BLaER1 treated with 17β-estradiol and CSF1 and Interleukin-3, amounts not matched to agents 10 nM and 100 nM (cell line): ENCODE measurements at regions not wholly inside any gene's neighbourhood (a gene's known extent, or its start where the extent isn't known, plus 50 kb on each side); places are given as distances from the start of the nearest gene placed in this dataset.
"Not testable (repeated sequence)": the region's sequence is repeated elsewhere in the genome, so short reads cannot be mapped to it uniquely, and the experiment has no call there.

Source experiments
- H3K27ac ChIP-seq, 11 experiments: shearing (Covaris generic); formaldehyde crosslinking; 2 replicates each; pipeline ENCODE4 v1.8.1; 2022
- H3K27me3 ChIP-seq, 11 experiments: shearing (Covaris generic); formaldehyde crosslinking; 2 replicates each; pipeline ENCODE4 v1.8.1; 2022
- H3K36me3 ChIP-seq, 11 experiments: shearing (Covaris generic); formaldehyde crosslinking; 2 replicates each; pipeline ENCODE4 v1.8.1; 2022
- H3K4me1 ChIP-seq, 10 experiments: shearing (Covaris generic); formaldehyde crosslinking; 2 replicates each; pipeline ENCODE4 v1.8.1; 2022
- H3K4me2 ChIP-seq, 11 experiments: shearing (Covaris generic); formaldehyde crosslinking; 2 replicates each; pipeline ENCODE4 v1.8.1; 2022
- H3K4me3 ChIP-seq, 10 experiments: shearing (Covaris generic); formaldehyde crosslinking; 2 replicates each; pipeline ENCODE4 v1.8.1; 2022
- H3K9ac ChIP-seq, 11 experiments: shearing (Covaris generic); formaldehyde crosslinking; 2 replicates each; pipeline ENCODE4 v1.8.1; 2022
- H3K9me3 ChIP-seq, 11 experiments: shearing (Covaris generic); formaldehyde crosslinking; replicated peaks in 1 of 11; 2 replicates each; pipeline ENCODE4 v1.8.1; 2022
- H4K20me1 ChIP-seq, 11 experiments: shearing (Covaris generic); formaldehyde crosslinking; 2 replicates each; pipeline ENCODE4 v1.8.1; 2022
- Cebpa-rat ChIP-seq, 11 experiments: shearing (Covaris generic); IDR thresholded peaks; 2 replicates each; pipeline ENCODE4 v1.8.1; 2022

GRCh38 chr7:22043367-22043766, 97.7 kb upstream of the CDCA7L start:
- Histone ChIP-seq H3K27ac (no peak overlapping the region), H3K4me3 (no peak overlapping the region), H3K9me3 (peaks cover 0 to 10% (median 0%) of the 10 kb centered on the region in 11 experiments; a peak in 3 of 22 replicates), H4K20me1 (no peaks in the 10 kb centered on the region), H3K4me2 (no peak overlapping the region), H3K27me3 (no peaks in the 10 kb centered on the region), H3K4me1 (no peaks in the 10 kb centered on the region), H3K36me3 (no peaks in the 10 kb centered on the region), H3K9ac (no peak overlapping the region)
- no peak for TF ChIP-seq Cebpa-rat (IDR thresholded peaks at IDR 0.05)

GRCh38 chr7:22040923-22041595, 95.4 kb upstream of the CDCA7L start:
- no peak overlapping the region for H3K4me3 ChIP-seq
- peaks cover 0 to 10% (median 0%) of the 10 kb centered on the region in 11 experiments; a peak in 3 of 22 replicates for H3K9me3 ChIP-seq
- H3K4me1 ChIP-seq, result no peaks in the 10 kb centered on the region
- H3K27ac ChIP-seq, result no peak overlapping the region
- H3K9ac ChIP-seq, result no peak overlapping the region
- TF ChIP-seq Cebpa-rat (IDR thresholded peaks at IDR 0.05), result no peak
- no peaks in the 10 kb centered on the region for H4K20me1 ChIP-seq
- H3K36me3 ChIP-seq, result no peaks in the 10 kb centered on the region
- H3K27me3 ChIP-seq, result no peaks in the 10 kb centered on the region
- H3K4me2 ChIP-seq, result no peak overlapping the region

GRCh38 chr7:22039670-22040069, 94.0 kb upstream of the CDCA7L start:
- H3K36me3 ChIP-seq, result no peaks in the 10 kb centered on the region
- H4K20me1 ChIP-seq, result no peaks in the 10 kb centered on the region
- TF ChIP-seq Cebpa-rat (IDR thresholded peaks at IDR 0.05), result no peak
- no peak overlapping the region for H3K4me2 ChIP-seq
- no peak overlapping the region for H3K9ac ChIP-seq
- no peak overlapping the region for H3K27ac ChIP-seq
- no peaks in the 10 kb centered on the region for H3K4me1 ChIP-seq
- no peaks in the 10 kb centered on the region for H3K27me3 ChIP-seq
- no peak overlapping the region for H3K4me3 ChIP-seq
- H3K9me3 ChIP-seq, result peaks cover 0 to 9% (median 0%) of the 10 kb centered on the region in 11 experiments; a peak in 3 of 22 replicates

GRCh38 chr7:22032356-22032755, 86.7 kb upstream of the CDCA7L start:
- not testable (repeated sequence) for H3K27me3 ChIP-seq, H4K20me1 ChIP-seq, H3K4me1 ChIP-seq, H3K4me2 ChIP-seq, H3K9ac ChIP-seq, H3K4me3 ChIP-seq, H3K27ac ChIP-seq, H3K36me3 ChIP-seq
- peaks cover 16 to 25% (median 22%) of the 10 kb centered on the region in 11 experiments; a peak in 20 of 22 replicates for H3K9me3 ChIP-seq

GRCh38 chr7:22028656-22029055, 83.0 kb upstream of the CDCA7L start:
- H3K4me1 ChIP-seq, result not testable (repeated sequence)

GRCh38 chr7:22027475-22027874, 81.8 kb upstream of the CDCA7L start:
- H3K9ac ChIP-seq, result no peak overlapping the region
- no peak overlapping the region for H3K4me3 ChIP-seq
- H3K27me3 ChIP-seq, result no peaks in the 10 kb centered on the region
- H3K9me3 ChIP-seq, result peaks cover 13 to 19% (median 17%) of the 10 kb centered on the region in 11 experiments; a peak in 20 of 22 replicates
- no peak overlapping the region for H3K27ac ChIP-seq
- H3K4me1 ChIP-seq, result no peaks in the 10 kb centered on the region
- TF ChIP-seq Cebpa-rat (IDR thresholded peaks at IDR 0.05), result no peak
- no peak overlapping the region for H3K4me2 ChIP-seq
- H4K20me1 ChIP-seq, result no peaks in the 10 kb centered on the region
- no peaks in the 10 kb centered on the region for H3K36me3 ChIP-seq

More at GRCh38 chr7:22028656-22029055, 83.0 kb upstream of the CDCA7L start:
- not testable (repeated sequence) for H4K20me1 ChIP-seq, H3K9ac ChIP-seq, H3K4me2 ChIP-seq, H3K27ac ChIP-seq, H3K27me3 ChIP-seq, H3K4me3 ChIP-seq, H3K36me3 ChIP-seq
- peaks cover 16 to 25% (median 22%) of the 10 kb centered on the region in 11 experiments; a peak in 20 of 22 replicates for H3K9me3 ChIP-seq

- Histone ChIP-seq H3K27ac (no peak overlapping the region), H3K9ac (no peak overlapping the region), H3K36me3 (no peaks in the 10 kb centered on the region), H3K9me3 (peaks cover 9 to 13% (median 11%) of the 10 kb centered on the region in 11 experiments; a peak in 19 of 22 replicates), H3K4me3 (no peak overlapping the region), H4K20me1 (no peaks in the 10 kb centered on the region), H3K4me1 (no peaks in the 10 kb centered on the region), H3K27me3 (no peaks in the 10 kb centered on the region), H3K4me2 (no peak overlapping the region)
- TF ChIP-seq Cebpa-rat (IDR thresholded peaks at IDR 0.05), result no peak
Observed at GRCh38 chr7:22025983-22026382, 80.3 kb upstream of the CDCA7L start.

- H3K4me3 ChIP-seq, result no peak overlapping the region
- no peak for TF ChIP-seq Cebpa-rat (IDR thresholded peaks at IDR 0.05)
- H3K27me3 ChIP-seq, result no peaks in the 10 kb centered on the region
- H3K4me1 ChIP-seq, result no peaks in the 10 kb centered on the region
- H3K4me2 ChIP-seq, result no peak overlapping the region
- no peak overlapping the region for H3K9ac ChIP-seq
- H3K36me3 ChIP-seq, result no peaks in the 10 kb centered on the region
- H3K27ac ChIP-seq, result no peak overlapping the region
- H3K9me3 ChIP-seq, result peaks cover 9 to 13% (median 11%) of the 10 kb centered on the region in 11 experiments; a peak in 19 of 22 replicates
- no peaks in the 10 kb centered on the region for H4K20me1 ChIP-seq
Observed at GRCh38 chr7:22025075-22025474, 79.4 kb upstream of the CDCA7L start.

GRCh38 chr7:22019931-22020330, 74.2 kb upstream of the CDCA7L start:
- H3K9me3 ChIP-seq, result no peaks in the 10 kb centered on the region
- H3K9ac ChIP-seq, result no peak overlapping the region
- no peak for TF ChIP-seq Cebpa-rat (IDR thresholded peaks at IDR 0.05)
- no peak overlapping the region for H3K4me3 ChIP-seq
- no peaks in the 10 kb centered on the region for H4K20me1 ChIP-seq
- H3K4me1 ChIP-seq, result peaks cover 17 to 26% (median 25%) of the 10 kb centered on the region in 10 experiments
- no peak overlapping the region for H3K27ac ChIP-seq
- H3K36me3 ChIP-seq, result no peaks in the 10 kb centered on the region
- no peak overlapping the region for H3K4me2 ChIP-seq
- no peaks in the 10 kb centered on the region for H3K27me3 ChIP-seq

GRCh38 chr7:22016507-22016906, 70.8 kb upstream of the CDCA7L start:
- H3K4me2 ChIP-seq, result peak overlapping the region; percentile 15 to 66 (median 53); a peak in 21 of 22 replicates
- no peak for TF ChIP-seq Cebpa-rat (IDR thresholded peaks at IDR 0.05)
- peaks cover 23 to 37% (median 36%) of the 10 kb centered on the region in 10 experiments for H3K4me1 ChIP-seq
- H4K20me1 ChIP-seq, result no peaks in the 10 kb centered on the region
- no peaks in the 10 kb centered on the region for H3K36me3 ChIP-seq
- H3K9ac ChIP-seq, result no peak overlapping the region
- H3K27me3 ChIP-seq, result no peaks in the 10 kb centered on the region
- no peak overlapping the region for H3K4me3 ChIP-seq
- H3K9me3 ChIP-seq, result no peaks in the 10 kb centered on the region
- H3K27ac ChIP-seq, result no peak overlapping the region
